Suppressor macrophage treated with lipopolysaccharide for 4 hours (primary cell): ENCODE measurements at regions not wholly inside any gene's neighbourhood (a gene's known extent, or its start where the extent isn't known, plus 50 kb on each side); places are given as distances from the start of the nearest gene placed in this dataset.
"Not testable (repeated sequence)": the region's sequence is repeated elsewhere in the genome, so short reads cannot be mapped to it uniquely, and the experiment has no call there.

ENCODE experiments used
- DNase-seq: peaks from one replicate; pipeline ENCODE4 v3.0.0-alpha.2; 2020

DNA sequence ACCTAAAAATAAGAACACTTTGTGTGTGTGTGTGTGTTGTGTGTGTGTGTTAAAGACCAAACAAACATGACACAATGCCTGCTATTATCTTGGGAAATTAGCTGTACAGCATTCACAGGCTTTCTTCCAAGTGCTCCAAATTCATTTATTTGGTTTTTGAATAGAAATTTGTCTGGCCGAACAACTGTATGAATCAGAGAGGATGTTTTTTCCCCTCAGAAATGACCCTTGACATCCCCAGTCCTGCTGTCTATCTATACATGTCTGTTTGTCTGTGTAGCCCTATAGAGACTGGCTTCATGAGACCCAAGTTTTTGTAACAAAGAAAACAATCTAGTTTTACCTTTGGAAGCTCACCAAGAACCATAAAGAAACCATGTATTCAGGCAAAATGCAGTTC lies 549.8 kb downstream of the NSUN3 start:
- DNase-seq: no peak

DNA sequence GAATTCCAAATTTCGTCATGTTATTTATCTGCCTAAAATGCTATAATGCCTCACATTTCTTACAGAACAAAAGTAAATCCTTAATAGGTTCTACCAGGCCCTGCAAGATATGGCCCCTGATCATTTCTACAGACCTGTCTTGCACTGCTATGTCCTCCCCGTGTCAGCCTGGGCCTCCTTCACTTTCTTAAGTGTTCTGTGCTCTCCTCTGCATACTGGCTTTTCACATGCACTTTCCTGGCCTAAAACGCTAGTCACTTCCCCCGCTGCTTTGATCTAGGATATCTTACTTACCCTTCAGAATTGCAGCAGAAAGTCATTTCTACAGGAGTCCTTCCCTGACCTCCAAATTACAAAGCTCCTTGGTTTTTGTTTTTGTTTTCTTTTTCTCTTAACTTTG lies 551.3 kb downstream of the NSUN3 start:
- DNase-seq: no peak

DNA sequence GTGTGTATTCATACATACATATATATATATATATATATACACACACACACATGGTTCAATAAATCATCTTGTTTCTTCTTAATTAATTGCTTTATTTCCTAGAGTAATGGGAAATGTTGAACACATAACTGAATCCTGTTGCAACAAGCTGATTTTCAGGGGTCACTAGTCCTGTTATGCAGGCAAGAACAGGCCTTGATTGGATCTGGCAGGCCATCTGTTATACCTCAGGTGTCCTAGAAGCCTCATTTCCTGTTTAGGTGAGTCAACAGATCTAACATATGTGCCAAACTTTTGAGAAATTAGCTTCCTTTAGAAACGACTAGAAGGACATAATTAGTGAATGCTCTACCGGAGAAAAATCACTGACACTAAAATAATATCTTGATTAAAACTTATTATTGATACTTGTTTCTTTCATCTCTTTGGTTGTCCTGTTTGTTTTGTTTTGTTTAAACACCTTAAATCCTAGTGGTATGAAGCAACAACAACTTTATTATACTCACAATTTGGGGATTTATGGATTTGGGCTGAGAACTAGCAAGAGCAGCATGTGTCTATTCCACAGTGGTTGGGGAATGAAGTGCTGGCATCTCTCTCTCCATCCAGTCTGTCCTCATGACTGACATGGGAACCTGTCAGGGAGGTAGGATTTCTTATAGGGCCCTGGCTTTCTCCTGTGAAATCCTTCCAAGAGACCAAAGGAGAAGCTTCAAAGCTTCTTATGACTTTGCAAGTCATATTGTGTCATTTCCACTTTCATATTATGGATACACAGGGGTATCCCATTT lies 552.6 kb downstream of the NSUN3 start:
- no peak for DNase-seq

DNA sequence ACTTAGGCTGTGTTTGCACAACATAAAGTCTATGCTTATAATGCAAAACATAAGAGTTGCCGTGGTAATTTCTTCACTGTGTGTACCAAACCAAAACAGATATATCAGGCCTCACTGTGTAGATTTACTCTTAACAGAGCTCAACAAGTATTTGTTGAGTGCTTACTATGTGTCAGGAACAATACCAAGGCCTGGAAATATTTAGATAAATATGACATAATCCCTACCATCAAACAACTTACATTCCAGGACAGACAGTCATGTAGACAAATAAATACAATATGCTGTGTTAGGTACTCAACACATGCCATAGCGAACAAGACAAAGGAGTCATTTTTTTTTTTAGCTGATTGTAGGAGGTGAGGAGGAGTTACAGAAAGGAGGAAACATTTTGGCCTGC lies 554.0 kb downstream of the NSUN3 start:
- DNase-seq: no peak

DNA sequence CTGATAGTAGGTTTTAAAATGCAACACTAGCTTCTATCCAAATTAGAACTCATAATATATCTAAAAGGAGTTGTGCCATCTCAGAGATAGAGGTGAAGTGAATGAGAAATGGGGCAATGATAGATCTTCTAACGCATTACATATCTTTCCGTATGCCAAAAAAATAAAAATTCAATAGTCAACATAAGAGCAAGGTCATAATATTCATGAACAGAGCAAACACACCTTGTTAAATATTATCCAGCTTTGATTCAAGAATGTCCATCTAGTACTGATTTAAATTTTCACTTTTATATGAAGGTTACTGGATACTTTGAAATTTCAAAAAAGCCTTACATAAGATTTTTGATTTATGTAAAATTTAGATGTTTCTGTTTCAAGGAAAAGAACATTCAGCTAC lies 554.5 kb downstream of the NSUN3 start:
- DNase-seq: no peak

DNA sequence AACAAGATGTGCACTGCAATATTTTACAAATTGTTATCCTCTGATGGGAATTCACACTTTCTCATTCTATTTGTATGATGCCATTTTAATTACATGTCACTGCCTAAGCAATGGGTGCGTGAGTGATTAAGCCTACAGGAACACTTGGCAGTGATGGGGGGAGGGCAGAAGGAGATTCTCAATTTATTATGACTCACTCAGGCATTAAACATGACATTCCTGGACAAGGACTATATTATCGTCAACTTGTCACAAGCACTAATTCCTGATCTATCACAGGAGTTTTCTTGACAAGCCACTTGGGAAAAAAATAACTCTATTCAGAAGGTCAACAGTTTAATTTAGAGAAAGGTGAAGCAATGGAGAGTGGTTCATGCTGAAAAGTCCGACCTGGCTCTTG lies 556.8 kb downstream of the NSUN3 start:
- DNase-seq: no peak

- no peak for DNase-seq
Measured at GRCh38 chr3:94626573-94626972, 563.7 kb downstream of the NSUN3 start.

DNA sequence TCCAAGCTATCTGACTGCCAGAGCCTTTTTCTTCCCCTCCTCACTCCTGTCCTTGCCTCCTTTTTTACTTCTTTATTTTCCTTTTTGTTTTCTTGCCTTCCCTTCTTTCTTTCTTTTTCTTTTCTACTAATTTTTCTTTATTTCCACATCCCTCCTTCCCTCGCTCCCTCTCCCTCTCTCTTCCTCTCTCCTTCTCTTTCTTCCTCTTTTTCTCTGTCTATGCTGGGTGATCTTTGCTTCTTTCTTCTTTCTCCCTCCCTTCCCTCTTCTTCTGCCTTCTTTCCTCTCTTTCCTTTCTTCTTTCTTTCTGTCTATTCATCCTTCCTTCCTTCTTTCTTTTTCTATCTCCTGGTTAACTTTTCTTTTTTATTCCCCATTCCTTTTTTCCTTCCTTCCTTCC lies 564.8 kb downstream of the NSUN3 start:
- DNase-seq: no peak

DNA sequence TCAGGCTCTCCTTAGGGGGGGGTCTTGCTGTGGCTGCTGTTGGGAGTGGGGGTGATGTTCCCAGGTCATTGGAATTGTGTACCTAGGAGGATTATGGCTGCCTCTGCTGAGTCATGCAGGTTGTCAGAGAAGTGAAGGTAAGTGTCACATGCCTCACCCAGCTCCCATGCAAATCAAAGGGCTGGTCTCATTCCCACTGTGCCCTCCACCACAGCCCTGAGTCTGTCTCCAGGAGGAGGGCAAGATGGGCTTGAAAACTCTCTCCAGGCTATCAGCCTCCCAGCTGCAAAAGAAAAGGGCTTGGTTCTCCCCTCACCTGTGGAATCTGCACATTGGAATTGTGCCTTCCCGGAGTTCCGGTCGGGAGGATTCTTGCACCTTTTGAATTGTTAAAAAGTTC lies 580.5 kb downstream of the NSUN3 start:
- DNase-seq: no peak

DNA sequence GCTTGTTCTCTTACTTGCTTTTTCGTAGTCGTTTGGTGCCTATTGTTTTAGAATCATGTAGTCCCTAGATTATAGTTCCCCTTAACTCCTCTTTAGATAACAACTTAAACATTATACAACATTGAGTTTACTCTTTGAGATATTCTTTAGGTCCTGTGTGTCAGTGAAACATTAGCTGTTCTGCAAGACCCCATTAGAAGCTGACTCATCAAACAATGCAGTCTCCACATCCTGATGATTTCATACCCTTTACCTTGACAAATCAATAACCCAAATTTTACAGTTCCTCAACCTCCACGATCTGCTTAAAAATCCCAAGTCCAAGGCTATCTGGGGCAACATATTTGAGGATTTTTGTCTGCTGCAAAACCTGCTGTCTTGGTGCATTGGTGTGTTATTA lies 582.9 kb downstream of the NSUN3 start:
- no peak for DNase-seq

DNA sequence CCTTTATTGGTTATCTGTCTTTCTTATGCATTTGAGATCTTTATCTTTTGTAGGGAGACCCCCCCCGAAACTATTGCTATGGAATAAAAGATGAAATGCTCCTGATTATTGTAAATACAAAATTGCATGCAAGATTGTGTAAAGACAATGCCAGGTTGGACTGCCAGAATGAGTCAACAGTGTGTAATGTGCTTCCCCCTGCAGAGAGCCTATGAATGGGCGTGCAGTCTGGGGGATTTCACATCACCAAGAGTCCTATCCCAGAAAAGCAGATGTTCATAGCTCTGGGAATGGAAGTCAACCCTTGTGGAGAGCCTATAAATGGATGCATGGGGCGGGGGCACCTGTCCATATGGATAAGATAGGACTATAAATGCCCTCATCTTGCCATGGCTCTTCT lies 584.3 kb downstream of the NSUN3 start:
- no peak for DNase-seq

DNA sequence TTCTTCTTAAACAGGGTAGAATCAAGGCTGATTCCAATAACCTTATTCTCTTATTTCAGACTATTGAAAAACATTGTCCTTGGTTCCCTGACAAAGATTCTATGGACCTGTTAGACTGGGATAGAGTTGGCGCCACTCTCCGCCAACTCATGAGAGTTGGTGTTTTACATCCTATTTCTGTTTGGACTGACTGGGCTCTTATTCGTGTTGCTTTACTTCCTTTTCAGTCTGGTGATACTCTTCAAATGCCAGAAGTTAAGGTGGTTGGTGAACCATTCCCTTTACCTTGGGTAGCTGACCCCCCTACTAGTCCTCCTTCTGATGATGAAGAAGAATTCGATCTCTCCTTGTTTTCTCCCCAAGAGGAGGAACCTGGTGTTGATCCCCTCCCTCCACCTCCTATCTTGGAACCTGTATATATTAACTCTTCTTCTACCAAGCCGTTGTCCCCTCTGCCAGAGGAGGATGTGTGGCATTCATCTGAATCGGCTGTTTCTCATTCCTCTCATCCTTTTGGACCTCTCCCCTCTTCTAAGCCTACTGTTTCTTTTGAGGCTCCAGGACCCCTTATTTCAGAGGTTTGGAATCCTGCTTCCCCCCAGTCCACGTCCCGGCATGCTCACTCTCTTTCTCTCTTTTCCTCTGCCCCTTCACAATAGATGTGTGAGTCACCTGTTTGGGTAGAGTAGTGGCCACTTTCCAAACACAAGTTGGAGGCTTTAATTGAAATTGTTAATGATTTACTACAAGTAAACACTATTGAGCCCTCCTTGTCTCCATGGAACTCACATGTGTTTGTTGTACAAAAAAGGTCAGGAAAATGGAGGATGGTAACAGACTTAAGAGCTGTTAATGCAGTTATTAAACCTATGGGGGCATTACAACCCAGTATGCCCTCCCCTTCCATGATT lies 585.7 kb downstream of the NSUN3 start:
- DNase-seq: not testable (repeated sequence)

GRCh38 chr3:94654096-94654495 lies 591.2 kb downstream of the NSUN3 start:
- no peak for DNase-seq

DNA sequence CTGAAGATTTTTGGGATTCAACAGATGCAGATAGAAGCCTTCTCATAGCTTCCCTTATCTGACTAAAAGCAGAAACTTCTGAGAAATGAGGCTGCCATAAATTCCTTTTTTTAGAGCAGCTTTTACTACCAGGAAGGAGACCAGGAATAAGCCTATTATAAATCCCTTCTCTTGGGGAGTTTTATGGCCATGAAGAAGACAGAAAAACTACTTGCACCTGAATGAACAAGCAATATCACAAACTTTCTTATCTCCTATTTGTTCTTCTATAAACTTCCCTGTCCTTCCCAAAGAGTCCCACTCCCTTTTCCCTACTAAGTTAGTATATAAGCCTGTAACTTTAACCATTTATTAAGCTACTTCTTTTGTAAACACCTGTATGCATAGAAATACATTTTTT lies 603.1 kb downstream of the NSUN3 start:
- no peak for DNase-seq

GRCh38 chr3:94671078-94671477 lies 608.2 kb downstream of the NSUN3 start:
- DNase-seq: no peak

DNA sequence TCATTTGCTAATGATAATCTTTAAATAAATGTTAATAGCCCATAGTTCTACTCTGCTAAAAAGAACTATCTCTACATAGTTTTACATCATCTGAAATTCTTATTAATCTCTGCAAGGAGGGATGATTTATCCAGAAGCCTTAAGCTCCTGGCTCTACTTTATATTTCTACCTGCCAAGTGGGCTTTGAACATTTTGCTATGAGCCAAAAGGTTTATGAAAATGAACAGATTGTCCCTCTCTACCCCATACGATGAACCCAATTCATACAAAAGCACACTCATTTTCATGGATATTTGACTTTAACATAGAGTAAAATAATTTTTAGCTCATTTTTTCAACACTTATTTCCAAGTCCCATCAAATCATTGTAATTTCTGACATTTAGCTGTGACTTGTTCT lies 611.0 kb downstream of the NSUN3 start:
- no peak for DNase-seq

- no peak for DNase-seq
Measured at GRCh38 chr3:94686208-94686607, 623.3 kb downstream of the NSUN3 start.

DNA sequence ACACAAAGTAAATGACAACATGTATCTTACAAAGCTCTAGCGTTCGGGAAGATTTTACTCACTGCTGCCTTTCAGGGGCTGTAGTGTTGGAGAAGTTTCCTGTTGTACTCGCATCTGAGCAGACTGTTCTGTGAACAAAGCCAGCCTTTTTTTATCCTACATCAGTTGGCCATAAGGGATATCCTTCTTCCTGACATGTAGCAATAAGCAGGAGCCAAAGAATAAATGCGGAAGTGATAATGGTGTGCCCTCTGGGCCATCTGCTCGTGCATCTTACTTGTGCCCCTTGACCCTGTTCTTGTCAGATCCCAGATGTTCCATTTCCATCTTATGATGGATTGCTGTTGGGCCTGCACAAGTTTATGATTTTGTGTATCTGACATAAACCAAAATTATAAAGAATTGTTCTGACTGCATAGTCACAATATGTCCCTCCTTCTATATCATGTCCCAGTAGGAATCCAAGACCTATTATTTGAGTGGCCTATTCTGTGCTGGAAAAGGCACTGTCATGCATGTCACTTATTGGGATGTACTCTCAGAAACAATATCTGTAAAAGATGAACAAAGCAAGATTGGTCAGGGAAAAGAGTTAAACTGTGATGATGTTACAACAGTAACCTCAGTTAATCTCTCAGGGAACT lies 631.3 kb downstream of the NSUN3 start:
- DNase-seq: no peak

GRCh38 chr3:94694894-94695293 lies 632.0 kb downstream of the NSUN3 start:
- DNase-seq: no peak

- DNase-seq: no peak
Measured at GRCh38 chr3:94704467-94704866, 641.6 kb downstream of the NSUN3 start.

- DNase-seq: no peak
Measured at GRCh38 chr3:94709249-94709902, 646.5 kb downstream of the NSUN3 start.

GRCh38 chr3:94714194-94714593 lies 651.3 kb downstream of the NSUN3 start:
- DNase-seq: no peak

GRCh38 chr3:94716326-94717018 lies 653.6 kb downstream of the NSUN3 start:
- DNase-seq: no peak
